Stomach (tissue), 8 donors: ENCODE measurements at regions not wholly inside any gene's neighbourhood (a gene's known extent, or its start where the extent isn't known, plus 50 kb on each side); places are given as distances from the start of the nearest gene placed in this dataset.

Experiments
- DNase-seq, 2 donors: peaks; one replicate each; pipeline versions ENCODE4 v3.0.0 to v3.0.0-alpha.2; 2013 to 2019
- H3K27ac ChIP-seq, 5 donors: fragments of 200-600 bp in 4 of 5; sonication (generic) in 4 of 5; one replicate each; pipeline ENCODE4 v1.5.1; 2013 to 2019; ENCODE audit warnings: mild to moderate bottlenecking in 1 of 5, moderate library complexity in 1 of 5
- H3K27me3 ChIP-seq, 3 donors: fragments of 200-600 bp; sonication (generic); one replicate each; pipeline ENCODE4 v1.5.1; 2017 to 2019; ENCODE audit warnings: mixed run types in 1 of 3
- H3K36me3 ChIP-seq, 4 donors: fragments of 200-600 bp; sonication (generic); 1 replicate in 3 of 4; 2 replicates in 1 of 4; pipeline ENCODE4 v1.5.1; 2016 to 2019
- H3K4me1 ChIP-seq, 4 donors: fragments of 200-600 bp; sonication (generic); one replicate each; pipeline ENCODE4 v1.5.1; 2016 to 2019
- H3K4me3 ChIP-seq, 4 donors: fragments of 200-600 bp; sonication (generic) in 3 of 4; one replicate each; pipeline ENCODE4 v1.5.1; 2016 to 2019; ENCODE audit warnings: mild to moderate bottlenecking in 1 of 4
- H3K9me3 ChIP-seq, 4 donors: fragments of 200-600 bp; sonication (generic); one replicate each; pipeline ENCODE4 v1.5.1; 2016 to 2019
- CTCF ChIP-seq, 7 experiments: fragments of 450-650 bp in 4 of 7; fragments of 200-600 bp in 3 of 7; sonication (generic) in 3 of 7; IDR thresholded peaks; one replicate each; pipeline ENCODE4 v1.5.1; 2016 to 2019; ENCODE audit warnings: antibody characterized with exemption in 7 of 7, control low read depth in 2 of 7, mild to moderate bottlenecking in 1 of 7
- EP300 ChIP-seq: sonication (generic); formaldehyde crosslinking; IDR thresholded peaks from one replicate; pipeline ENCODE4 v1.6.1; 2017; ENCODE audit warnings: antibody characterized with exemption
- POLR2A ChIP-seq, 4 donors: fragments of 450-650 bp; IDR thresholded peaks; one replicate each; pipeline ENCODE4 v1.6.1; 2016; ENCODE audit warnings: antibody characterized with exemption in 4 of 4, control low read depth in 2 of 4, mild to moderate bottlenecking in 1 of 4, moderate library complexity in 1 of 4
- POLR2AphosphoS5 ChIP-seq, 3 donors: sonication (generic); formaldehyde crosslinking; IDR thresholded peaks; one replicate each; pipeline ENCODE4 v1.6.1; 2016; ENCODE audit warnings: antibody characterized with exemption in 3 of 3
- WGBS, 5 donors: extraction: QIAGEN DNeasy Blood & Tissue Kit in 3 of 5; methylation state at CpG; one replicate each; pipeline versions ENCODE4 v1.1.5 to v1.1.7; 2013 to 2018; 5-methylcytosine and 5-hydroxymethylcytosine counted together
- intact Hi-C: fragments of 100-400 bp; cut with DNase I; formaldehyde crosslinking; loops from one replicate; pipeline ENCODE4 v1.15.1; 2023; ENCODE audit warnings: low total_unique reads
- donor health status: healthy with polysubstance abuse.
- donor health status: Bipolar disorder and iron deficiency.
- donor health status: healthy.

GRCh38 chr1:81600878-81601622 is 199.7 kb upstream of the ADGRL2 start:
- no peak overlapping the region for H3K27ac ChIP-seq
- DNase-seq: no peak
- WGBS, 5 donors: 70 to 81% (median 77%) methylated on average over 3 of the region's 3 CpGs
- no peak overlapping the region for H3K4me3 ChIP-seq
- H3K36me3 ChIP-seq: no peaks in the 10 kb centered on the region
- intact Hi-C loops: no loop called here
- H3K27me3 ChIP-seq: no peaks in the 10 kb centered on the region
- no peaks in the 10 kb centered on the region for H3K9me3 ChIP-seq
- TF ChIP-seq CTCF (IDR thresholded peaks at IDR 0.05): no peak
- no peak for TF ChIP-seq POLR2A (IDR thresholded peaks at IDR 0.05)
- TF ChIP-seq POLR2AphosphoS5 (IDR thresholded peaks at IDR 0.05): no peak
- no peak for TF ChIP-seq EP300
- peaks cover 0 to 5% (median 0%) of the 10 kb centered on the region in 4 donors for H3K4me1 ChIP-seq

- intact Hi-C loops: no loop called here
Measured at GRCh38 chr1:81600363-81600762, 200.4 kb upstream of the ADGRL2 start.

GRCh38 chr1:81598623-81599022 is 202.1 kb upstream of the ADGRL2 start:
- no peak overlapping the region for H3K4me3 ChIP-seq
- H3K9me3 ChIP-seq: no peaks in the 10 kb centered on the region
- H3K27ac ChIP-seq: no peak overlapping the region
- intact Hi-C loops: no loop called here
- DNase-seq: no peak
- TF ChIP-seq EP300 (no peak), POLR2AphosphoS5 (IDR thresholded peaks at IDR 0.05) (no peak), CTCF (IDR thresholded peaks at IDR 0.05) (no peak), POLR2A (IDR thresholded peaks at IDR 0.05) (no peak)
- peaks cover 0 to 5% (median 0%) of the 10 kb centered on the region in 4 donors for H3K4me1 ChIP-seq
- 86 to 92% (median 88%) methylated on average over 4 of the region's 4 CpGs for WGBS, 5 donors
- H3K27me3 ChIP-seq: no peaks in the 10 kb centered on the region
- no peaks in the 10 kb centered on the region for H3K36me3 ChIP-seq

More at GRCh38 chr1:81600363-81600762, 200.4 kb upstream of the ADGRL2 start:
- no peaks in the 10 kb centered on the region for H3K27me3 ChIP-seq
- no peaks in the 10 kb centered on the region for H3K36me3 ChIP-seq
- peaks cover 0 to 5% (median 0%) of the 10 kb centered on the region in 4 donors for H3K4me1 ChIP-seq
- no peak for TF ChIP-seq POLR2A (IDR thresholded peaks at IDR 0.05)
- H3K27ac ChIP-seq: no peak overlapping the region
- DNase-seq: no peak
- 69 to 97% (median 88%) methylated on average over 1 of the region's 1 CpG for WGBS, 5 donors
- H3K9me3 ChIP-seq: no peaks in the 10 kb centered on the region
- no peak overlapping the region for H3K4me3 ChIP-seq

- no peak for DNase-seq
- peaks cover 0 to 5% (median 0%) of the 10 kb centered on the region in 4 donors for H3K4me1 ChIP-seq
- H3K27ac ChIP-seq: no peak overlapping the region
- H3K4me3 ChIP-seq: no peak overlapping the region
- intact Hi-C loops: no loop called here
- TF ChIP-seq POLR2AphosphoS5 (IDR thresholded peaks at IDR 0.05) (no peak), POLR2A (IDR thresholded peaks at IDR 0.05) (no peak), CTCF (IDR thresholded peaks at IDR 0.05) (no peak), EP300 (no peak)
- H3K27me3 ChIP-seq: no peaks in the 10 kb centered on the region
- 66 to 87% (median 81%) methylated on average over 3 of the region's 3 CpGs for WGBS, 5 donors
- no peaks in the 10 kb centered on the region for H3K36me3 ChIP-seq
- no peaks in the 10 kb centered on the region for H3K9me3 ChIP-seq
Measured at GRCh38 chr1:81597720-81598426, 202.9 kb upstream of the ADGRL2 start.

GRCh38 chr1:81596341-81596740 is 204.4 kb upstream of the ADGRL2 start:
- Histone ChIP-seq H3K4me3 (no peak overlapping the region), H3K27me3 (no peaks in the 10 kb centered on the region), H3K27ac (no peak overlapping the region), H3K4me1 (peaks cover 0 to 5% (median 0%) of the 10 kb centered on the region in 4 donors), H3K36me3 (no peaks in the 10 kb centered on the region), H3K9me3 (no peaks in the 10 kb centered on the region)
- intact Hi-C loops: no loop called here
- DNase-seq: no peak
- WGBS, 5 donors: 94 to 97% (median 97%) methylated on average over 14 of the region's 14 CpGs
- no peak for TF ChIP-seq POLR2A (IDR thresholded peaks at IDR 0.05)
- no peak for TF ChIP-seq POLR2AphosphoS5 (IDR thresholded peaks at IDR 0.05)
- no peak for TF ChIP-seq EP300
- TF ChIP-seq CTCF (IDR thresholded peaks at IDR 0.05): no peak
